HCT116 (cell line): ENCODE measurements at regions not wholly inside any gene's neighbourhood (a gene's known extent, or its start where the extent isn't known, plus 50 kb on each side); places are given as distances from the start of the nearest gene placed in this dataset.

Experiments
- ATAC-seq: fragments of 200-7000 bp; cut with Tn5 transposase; 2 replicates; pipeline ENCODE4 v1.9.1; 2020; ENCODE audit warnings: mild to moderate bottlenecking, moderate library complexity
- BruUV-seq: library from RNA; stranded (reverse); fragments of 400-500 nt; replicated peaks from 2 replicates; lab custom pipeline; 2021; lab: Mats Ljungman, UMichigan
- CTCF ChIA-PET: fragments of 300-600 bp; sonication (Branson Sonifier 250); formaldehyde crosslinking; loops from one replicate; lab custom pipeline; 2021; ENCODE audit warnings: antibody characterized with exemption; lab: Charles Lee
- POLR2A ChIA-PET: fragments of 300-600, 350-600 bp; sonication (Branson Sonifier 250); formaldehyde crosslinking; loops from one replicate; lab custom pipeline; 2021; ENCODE audit warnings: antibody characterized with exemption; lab: Charles Lee
- RAD21 ChIA-PET, 2 experiments: fragments of 300-600 bp; sonication (Branson Sonifier 250); formaldehyde crosslinking; loops; one replicate each; lab custom pipeline; 2023; ENCODE audit warnings: low total read pairs in 2 of 2; ENCODE audit not compliant: uncharacterized antibody in 2 of 2, unreplicated experiment in 2 of 2, low non-redundant PET in 1 of 2; lab: Charles Lee
- DNase-seq: peaks from one replicate; pipeline ENCODE4 v3.0.0-alpha.2; 2010; ENCODE audit warnings: low read depth, low spot score
- H2AFZ ChIP-seq: fragments of 200-600 bp; shearing (Covaris generic), sonication (generic); 2 replicates; pipeline ENCODE4 v1.6.1; 2017; ENCODE audit warnings: low read depth, mixed run types, mixed read lengths, antibody characterized with exemption, low read length; ENCODE audit not compliant: poor library complexity, severe bottlenecking
- H3K27ac ChIP-seq: 2 replicates; pipeline ENCODE4 v1.5.1; 2012; ENCODE audit warnings: low read depth, low read length
- H3K27me3 ChIP-seq: fragments of 200-600 bp; sonication (generic); 2 replicates; pipeline ENCODE4 v1.6.1; 2016; ENCODE audit warnings: mixed run types, low read length, mixed read lengths; ENCODE audit not compliant: insufficient read depth
- H3K36me3 ChIP-seq, 2 experiments: fragments of 200-500 bp in 1 of 2; fragments of 200-600 bp in 1 of 2; sonication (Bioruptor generic) in 1 of 2; sonication (generic) in 1 of 2; 2 replicates each; pipeline versions ENCODE4 v1.5.1 to v1.6.1; 2014 to 2016; ENCODE audit warnings: low read length in 2 of 2, inconsistent platforms in 1 of 2, mixed read lengths in 1 of 2, mixed run types in 1 of 2; ENCODE audit not compliant: insufficient read depth in 2 of 2, control insufficient read depth in 1 of 2
- H3K4me1 ChIP-seq, 2 experiments: fragments of 200-600 bp in 1 of 2; sonication (generic) in 1 of 2; 2 replicates each; pipeline versions ENCODE4 v1.5.1 to v1.6.1; 2012 to 2017; ENCODE audit warnings: low read length in 2 of 2, inconsistent platforms in 1 of 2, mild to moderate bottlenecking in 1 of 2, mixed read lengths in 1 of 2, mixed run types in 1 of 2, moderate library complexity in 1 of 2; ENCODE audit not compliant: insufficient read depth in 2 of 2, control insufficient read depth in 1 of 2
- H3K4me2 ChIP-seq: fragments of 200-600 bp; sonication (generic); 2 replicates; pipeline ENCODE4 v1.6.1; 2017; ENCODE audit warnings: mixed run types, low read length, mixed read lengths
- H3K4me3 ChIP-seq, 2 experiments: fragments of 200-600 bp in 1 of 2; sonication (generic) in 1 of 2; replicated peaks in 1 of 2; 2 replicates each; pipeline ENCODE4 v1.5.1; 2011 to 2016; ENCODE audit warnings: low read length in 2 of 2, control low read depth in 1 of 2, low read depth in 1 of 2, mild to moderate bottlenecking in 1 of 2, mixed read lengths in 1 of 2, mixed run types in 1 of 2
- H3K79me2 ChIP-seq: fragments of 200-600 bp; sonication (generic); 2 replicates; pipeline ENCODE4 v1.6.1; 2017; ENCODE audit warnings: mild to moderate bottlenecking, mixed run types, low read length, moderate library complexity, mixed read lengths; ENCODE audit not compliant: insufficient read depth
- H3K9ac ChIP-seq: fragments of 200-600 bp; sonication (generic); 2 replicates; pipeline ENCODE4 v1.6.1; 2016; ENCODE audit warnings: low read length, mixed read lengths
- H3K9me2 ChIP-seq: fragments of 200-600 bp; sonication (generic), shearing (Covaris generic); 2 replicates; pipeline ENCODE4 v1.6.1; 2017; ENCODE audit warnings: mixed run types, mild to moderate bottlenecking, moderate library complexity; ENCODE audit not compliant: insufficient read depth
- H3K9me3 ChIP-seq, 2 experiments: fragments of 200-500 bp in 1 of 2; fragments of 200-600 bp in 1 of 2; sonication (Bioruptor generic) in 1 of 2; sonication (generic) in 1 of 2; 2 replicates each; pipeline ENCODE4 v1.6.1; 2014 to 2017; ENCODE audit warnings: low read length in 2 of 2, mixed read lengths in 2 of 2, inconsistent platforms in 1 of 2, low read depth in 1 of 2, mild to moderate bottlenecking in 1 of 2, mixed run types in 1 of 2, moderate library complexity in 1 of 2; ENCODE audit not compliant: control insufficient read depth in 1 of 2, insufficient read depth in 1 of 2
- H4K20me1 ChIP-seq: fragments of 200-600 bp; sonication (generic), shearing (Covaris generic); 2 replicates; pipeline ENCODE4 v1.6.1; 2017; ENCODE audit warnings: mixed run types, mild to moderate bottlenecking, moderate library complexity; ENCODE audit not compliant: insufficient read depth
- ATF3 ChIP-seq: IDR thresholded peaks from 2 replicates; pipeline ENCODE4 v1.6.1; 2012
- CBX3 ChIP-seq: IDR thresholded peaks from 2 replicates; pipeline ENCODE4 v1.6.1; 2012; ENCODE audit warnings: low read depth
- CEBPB ChIP-seq: IDR thresholded peaks from 2 replicates; pipeline ENCODE4 v1.6.1; 2012; ENCODE audit warnings: low read depth
- EGR1 ChIP-seq: IDR thresholded peaks from 2 replicates; pipeline ENCODE4 v1.6.1; 2012; ENCODE audit warnings: low read depth
- EZH2 ChIP-seq: fragments of 200-600 bp; sonication (generic); IDR thresholded peaks from 2 replicates; pipeline ENCODE4 v1.6.1; 2017; ENCODE audit warnings: antibody characterized with exemption, mixed run types
- FOSL1 ChIP-seq: IDR thresholded peaks from 2 replicates; pipeline ENCODE4 v1.6.1; 2012; ENCODE audit warnings: low read depth
- POLR2A ChIP-seq: IDR thresholded peaks from 2 replicates; pipeline ENCODE4 v1.7.0; 2011; ENCODE audit warnings: borderline replicate concordance; ENCODE audit not compliant: insufficient read depth, insufficient read length; ENCODE audit errors: extremely low read depth
- SIN3A ChIP-seq: IDR thresholded peaks from 2 replicates; pipeline ENCODE4 v1.6.1; 2012; ENCODE audit warnings: low read depth
- TCF7L2 ChIP-seq: IDR thresholded peaks from 2 replicates; pipeline ENCODE4 v1.7.0; 2011; ENCODE audit warnings: borderline replicate concordance, inconsistent platforms; ENCODE audit not compliant: insufficient read depth, insufficient read length; ENCODE audit errors: extremely low read depth
- ZNF274 ChIP-seq: fragments of 200-500 bp; sonication (Bioruptor generic); IDR thresholded peaks from 2 replicates; pipeline ENCODE4 v1.6.1; 2014; ENCODE audit warnings: mild to moderate bottlenecking, low read depth, low read length, inconsistent platforms
- intact Hi-C: fragments of 100-400 bp; cut with micrococcal nuclease; formaldehyde crosslinking; loops from 2 replicates; pipeline ENCODE4 v1.10.0; 2022

GRCh38 chr5:166358127-166358830 is 1933.2 kb upstream of the WWC1 start:
- Histone ChIP-seq H3K79me2 (no peaks in the 10 kb centered on the region), H2AFZ (no peak overlapping the region), H3K9me3 (peaks cover 3 to 21% of the 10 kb centered on the region in 2 experiments; a peak in 2 of 4 replicates), H3K27me3 (no peaks in the 10 kb centered on the region), H3K4me3 (no peak overlapping the region), H3K27ac (no peak overlapping the region), H4K20me1 (no peaks in the 10 kb centered on the region), H3K4me1 (no peaks in the 10 kb centered on the region), H3K9ac (no peak overlapping the region), H3K9me2 (no peaks in the 10 kb centered on the region), H3K4me2 (no peak overlapping the region), H3K36me3 (no peaks in the 10 kb centered on the region)
- CTCF ChIA-PET = no interaction called here
- BruUV-seq = no TSS peak
- ATAC-seq = no peak
- DNase-seq = no peak
- RAD21 ChIA-PET = no interaction called here
- intact Hi-C loops = no loop called here
- TF ChIP-seq SIN3A (no peak), POLR2A (no peak), FOSL1 (no peak), EZH2 (no peak), CEBPB (no peak), CBX3 (no peak)
- POLR2A ChIA-PET = no interaction called here

- Histone ChIP-seq H4K20me1 (no peaks in the 10 kb centered on the region), H3K36me3 (no peaks in the 10 kb centered on the region), H3K9ac (no peak overlapping the region), H3K79me2 (no peaks in the 10 kb centered on the region), H3K9me2 (no peaks in the 10 kb centered on the region), H3K4me2 (no peak overlapping the region), H3K9me3 (peaks cover 0 to 30% of the 10 kb centered on the region in 2 experiments; a peak in 2 of 4 replicates), H3K27ac (no peak overlapping the region), H2AFZ (no peak overlapping the region), H3K27me3 (no peaks in the 10 kb centered on the region), H3K4me3 (no peak overlapping the region), H3K4me1 (no peaks in the 10 kb centered on the region)
- ATAC-seq (no peak), DNase-seq (no peak)
- POLR2A ChIA-PET = no interaction called here
- RAD21 ChIA-PET = no interaction called here
- TF ChIP-seq ATF3 (no peak), ZNF274 (no peak), EGR1 (no peak), TCF7L2 (no peak)
- no TSS peak for BruUV-seq
- CTCF ChIA-PET = no interaction called here
- intact Hi-C loops = no loop called here
Observed at GRCh38 chr5:166363087-166363760, 1928.2 kb upstream of the WWC1 start.
